DMS114 treated with DMSO at 0.1 percent for 48 hours (cell line): ENCODE measurements at regions not wholly inside any gene's neighbourhood (a gene's known extent, or its start where the extent isn't known, plus 50 kb on each side); places are given as distances from the start of the nearest gene placed in this dataset.
"Not testable (repeated sequence)": the region's sequence is repeated elsewhere in the genome, so short reads cannot be mapped to it uniquely, and the experiment has no call there.

Experiments used
- DNase-seq: peaks from one replicate; lab custom pipeline; 2025; ENCODE audit not compliant: unreplicated experiment; lab: John Stamatoyannopoulos, UW

GRCh38 chr7:65254061-65254460 lies 119.6 kb upstream of the ZNF92 start:
- no peak for DNase-seq

- DNase-seq = peak; percentile 68
Measured at GRCh38 chr7:65251851-65252620, 121.6 kb upstream of the ZNF92 start.

GRCh38 chr7:65250697-65251395 lies 122.8 kb upstream of the ZNF92 start:
- no peak for DNase-seq

GRCh38 chr7:65250216-65250615 lies 123.4 kb upstream of the ZNF92 start:
- no peak for DNase-seq

- DNase-seq = no peak
Measured at GRCh38 chr7:65247491-65247890, 126.2 kb upstream of the ZNF92 start.

- DNase-seq = peak; percentile 31
Measured at GRCh38 chr7:65239707-65240352, 133.8 kb upstream of the ZNF92 start.

- DNase-seq = no peak
Measured at GRCh38 chr7:65239324-65239706, 134.3 kb upstream of the ZNF92 start.

- DNase-seq = no peak
Measured at GRCh38 chr7:65238785-65239184, 134.9 kb upstream of the ZNF92 start.

- DNase-seq = no peak
Measured at GRCh38 chr7:65235586-65235985, 138.1 kb upstream of the ZNF92 start.

GRCh38 chr7:65233409-65234034 lies 140.1 kb upstream of the ZNF92 start:
- no peak for DNase-seq

- DNase-seq = no peak
Measured at GRCh38 chr7:65230231-65230630, 143.4 kb upstream of the ZNF92 start.

GRCh38 chr7:65225422-65226006 lies 148.1 kb upstream of the ZNF92 start:
- no peak for DNase-seq

GRCh38 chr7:65222655-65223054 lies 151.0 kb upstream of the ZNF92 start:
- DNase-seq = no peak

GRCh38 chr7:65221683-65222082 lies 152.0 kb upstream of the ZNF92 start:
- DNase-seq = no peak

- DNase-seq = no peak
Measured at GRCh38 chr7:65219623-65220022, 154.0 kb upstream of the ZNF92 start.

GRCh38 chr7:65216469-65216868 lies 157.2 kb upstream of the ZNF92 start:
- peak; percentile 6 for DNase-seq

GRCh38 chr7:65213260-65213659 lies 160.4 kb upstream of the ZNF92 start:
- DNase-seq = not testable (repeated sequence)

GRCh38 chr7:65199221-65199620 lies 174.4 kb upstream of the ZNF92 start:
- not testable (repeated sequence) for DNase-seq

GRCh38 chr7:65193334-65194058 lies 180.2 kb upstream of the ZNF92 start:
- not testable (repeated sequence) for DNase-seq

GRCh38 chr7:65177041-65177440 lies 170.6 kb upstream of the ERV3-1 start:
- not testable (repeated sequence) for DNase-seq
